Keratinocyte (primary cell): ENCODE measurements at regions not wholly inside any gene's neighbourhood (a gene's known extent, or its start where the extent isn't known, plus 50 kb on each side); places are given as distances from the start of the nearest gene placed in this dataset.
"Not testable (repeated sequence)": the region's sequence is repeated elsewhere in the genome, so short reads cannot be mapped to it uniquely, and the experiment has no call there.

Experiments used
- DNase-seq: peaks from one replicate; pipeline ENCODE4 v3.0.0-alpha.2; 2011; ENCODE audit warnings: low read depth, missing footprints, low spot score
- FAIRE-seq: peaks from 2 replicates; lab custom pipeline; 2011; peaks lifted over from hg19 to GRCh38; lab: Jason Lieb, UNC
- H2AFZ ChIP-seq: 2 replicates; pipeline ENCODE4 v1.6.0; 2012; ENCODE audit warnings: low read length, control low read depth, inconsistent platforms; ENCODE audit not compliant: control insufficient read depth
- H3K27ac ChIP-seq: 2 replicates; pipeline ENCODE4 v1.5.1; 2011; ENCODE audit warnings: low read length; ENCODE audit not compliant: control insufficient read depth, insufficient read depth
- H3K27me3 ChIP-seq: 3 replicates; pipeline ENCODE4 v1.6.0; 2011; ENCODE audit warnings: low read length; ENCODE audit not compliant: control insufficient read depth, insufficient read depth; ENCODE audit errors: extremely low read depth
- H3K36me3 ChIP-seq, 2 experiments: 2 replicates in 1 of 2; 3 replicates in 1 of 2; pipeline ENCODE4 v1.5.1; 2011; ENCODE audit warnings: low read length in 2 of 2, mild to moderate bottlenecking in 1 of 2; ENCODE audit not compliant: control insufficient read depth in 2 of 2, insufficient read depth in 2 of 2; ENCODE audit errors: extremely low read depth in 1 of 2
- H3K4me1 ChIP-seq: 3 replicates; pipeline ENCODE4 v1.5.1; 2011; ENCODE audit warnings: low read length; ENCODE audit not compliant: control insufficient read depth, insufficient read depth; ENCODE audit errors: extremely low read depth
- H3K4me2 ChIP-seq: 3 replicates; pipeline ENCODE4 v1.6.0; 2011; ENCODE audit warnings: low read depth, low read length; ENCODE audit not compliant: control insufficient read depth, insufficient read depth; ENCODE audit errors: extremely low read depth
- H3K4me3 ChIP-seq, 3 experiments: fragments of 200-600 bp in 1 of 3; sonication (generic) in 1 of 3; 2 replicates in 2 of 3; 3 replicates in 1 of 3; pipeline ENCODE4 v1.5.1; 2011 to 2016; ENCODE audit warnings: low read length in 3 of 3, mild to moderate bottlenecking in 3 of 3, control low read depth in 2 of 3, inconsistent platforms in 1 of 3, low read depth in 1 of 3, mixed read lengths in 1 of 3, mixed run types in 1 of 3, moderate library complexity in 1 of 3; ENCODE audit not compliant: control insufficient read depth in 2 of 3, insufficient read depth in 2 of 3; ENCODE audit errors: extremely low read depth in 1 of 3
- H3K79me2 ChIP-seq: 2 replicates; pipeline ENCODE4 v1.6.0; 2012; ENCODE audit warnings: low read length; ENCODE audit not compliant: control insufficient read depth, insufficient read depth
- H3K9ac ChIP-seq: 3 replicates; pipeline ENCODE4 v1.6.0; 2011; ENCODE audit warnings: low read length; ENCODE audit not compliant: control insufficient read depth, insufficient read depth; ENCODE audit errors: extremely low read depth
- H3K9me1 ChIP-seq: 3 replicates; pipeline ENCODE4 v1.6.0; 2011; ENCODE audit warnings: low read length; ENCODE audit not compliant: control insufficient read depth, insufficient read depth; ENCODE audit errors: extremely low read depth
- H3K9me3 ChIP-seq: 2 replicates; pipeline ENCODE4 v1.5.1; 2012; ENCODE audit warnings: low read depth, low read length; ENCODE audit not compliant: control insufficient read depth
- H4K20me1 ChIP-seq: 3 replicates; pipeline ENCODE4 v1.6.0; 2011; ENCODE audit warnings: low read length; ENCODE audit not compliant: control insufficient read depth, insufficient read depth; ENCODE audit errors: extremely low read depth
- EZH2 ChIP-seq: IDR thresholded peaks from one replicate; pipeline ENCODE4 v1.6.1; 2012; ENCODE audit warnings: inconsistent platforms, mild to moderate bottlenecking, low read length, moderate library complexity
- dilution Hi-C: fragments of 300-500 bp; cut with MboI; formaldehyde crosslinking; loops from one replicate; pipeline ENCODE4 v1.7.0; 2020; ENCODE audit warnings: low sequenced_read_pairs; ENCODE audit not compliant: extremely low pct_ligation_motif_present
- TF ChIP-seq, protein P1 (sequence below), 3 experiments: IDR thresholded peaks in 1 of 3; conservative IDR thresholded peaks in 1 of 3; optimal IDR thresholded peaks in 1 of 3; 2 replicates in 2 of 3; 3 replicates in 1 of 3; pipeline versions ENCODE3 to v1.5.1; 2011; ENCODE audit warnings: low read length in 3 of 3, mild to moderate bottlenecking in 3 of 3, moderate library complexity in 2 of 3, control low read depth in 1 of 3, inconsistent platforms in 1 of 3; ENCODE audit not compliant: insufficient read depth in 2 of 3; ENCODE audit errors: extremely low read depth in 1 of 3

- H3K79me2 ChIP-seq: no peaks in the 10 kb centered on the region
- no peaks in the 10 kb centered on the region for H3K27me3 ChIP-seq
- H3K36me3 ChIP-seq: no peaks in the 10 kb centered on the region
- no peaks in the 10 kb centered on the region for H3K9me3 ChIP-seq
- FAIRE-seq (no peak), DNase-seq (no peak)
- no peak overlapping the region for H2AFZ ChIP-seq
- no peak overlapping the region for H3K9ac ChIP-seq
- TF ChIP-seq, protein P1, sequence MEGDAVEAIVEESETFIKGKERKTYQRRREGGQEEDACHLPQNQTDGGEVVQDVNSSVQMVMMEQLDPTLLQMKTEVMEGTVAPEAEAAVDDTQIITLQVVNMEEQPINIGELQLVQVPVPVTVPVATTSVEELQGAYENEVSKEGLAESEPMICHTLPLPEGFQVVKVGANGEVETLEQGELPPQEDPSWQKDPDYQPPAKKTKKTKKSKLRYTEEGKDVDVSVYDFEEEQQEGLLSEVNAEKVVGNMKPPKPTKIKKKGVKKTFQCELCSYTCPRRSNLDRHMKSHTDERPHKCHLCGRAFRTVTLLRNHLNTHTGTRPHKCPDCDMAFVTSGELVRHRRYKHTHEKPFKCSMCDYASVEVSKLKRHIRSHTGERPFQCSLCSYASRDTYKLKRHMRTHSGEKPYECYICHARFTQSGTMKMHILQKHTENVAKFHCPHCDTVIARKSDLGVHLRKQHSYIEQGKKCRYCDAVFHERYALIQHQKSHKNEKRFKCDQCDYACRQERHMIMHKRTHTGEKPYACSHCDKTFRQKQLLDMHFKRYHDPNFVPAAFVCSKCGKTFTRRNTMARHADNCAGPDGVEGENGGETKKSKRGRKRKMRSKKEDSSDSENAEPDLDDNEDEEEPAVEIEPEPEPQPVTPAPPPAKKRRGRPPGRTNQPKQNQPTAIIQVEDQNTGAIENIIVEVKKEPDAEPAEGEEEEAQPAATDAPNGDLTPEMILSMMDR (optimal IDR thresholded peaks at IDR 0.05 in 1 of 3, IDR thresholded peaks at IDR 0.05 in 1 of 3, conservative IDR thresholded peaks at IDR 0.05 in 1 of 3; ENCODE audit: extremely low read depth in 1 of 3, insufficient read depth in 2 of 3, low read length in 3 of 3): no peak
- TF ChIP-seq EZH2: no peak
- no peak overlapping the region for H3K4me3 ChIP-seq
- no peak overlapping the region for H3K27ac ChIP-seq
- no peak overlapping the region for H3K4me2 ChIP-seq
- H3K4me1 ChIP-seq: no peaks in the 10 kb centered on the region
- H4K20me1 ChIP-seq: no peaks in the 10 kb centered on the region
- H3K9me1 ChIP-seq: no peaks in the 10 kb centered on the region
- dilution Hi-C loops: no loop called here
These were observed 2712.2 kb upstream of the PCDH20 start for GRCh38 chr13:64127856-64128255.

- Histone ChIP-seq H3K27me3 (no peaks in the 10 kb centered on the region), H3K79me2 (no peaks in the 10 kb centered on the region), H4K20me1 (no peaks in the 10 kb centered on the region), H3K9ac (no peak overlapping the region), H3K4me3 (no peak overlapping the region), H3K4me1 (no peaks in the 10 kb centered on the region), H3K36me3 (no peaks in the 10 kb centered on the region), H2AFZ (no peak overlapping the region), H3K4me2 (no peak overlapping the region), H3K9me3 (no peaks in the 10 kb centered on the region), H3K9me1 (no peaks in the 10 kb centered on the region), H3K27ac (no peak overlapping the region)
- dilution Hi-C loops: no loop called here
- no peak for DNase-seq
- FAIRE-seq: no peak
- TF ChIP-seq, protein P1 (optimal IDR thresholded peaks at IDR 0.05 in 1 of 3, IDR thresholded peaks at IDR 0.05 in 1 of 3, conservative IDR thresholded peaks at IDR 0.05 in 1 of 3; ENCODE audit: extremely low read depth in 1 of 3, insufficient read depth in 2 of 3, low read length in 3 of 3): no peak
These were observed 2711.5 kb upstream of the PCDH20 start for GRCh38 chr13:64127192-64127591.

DNA sequence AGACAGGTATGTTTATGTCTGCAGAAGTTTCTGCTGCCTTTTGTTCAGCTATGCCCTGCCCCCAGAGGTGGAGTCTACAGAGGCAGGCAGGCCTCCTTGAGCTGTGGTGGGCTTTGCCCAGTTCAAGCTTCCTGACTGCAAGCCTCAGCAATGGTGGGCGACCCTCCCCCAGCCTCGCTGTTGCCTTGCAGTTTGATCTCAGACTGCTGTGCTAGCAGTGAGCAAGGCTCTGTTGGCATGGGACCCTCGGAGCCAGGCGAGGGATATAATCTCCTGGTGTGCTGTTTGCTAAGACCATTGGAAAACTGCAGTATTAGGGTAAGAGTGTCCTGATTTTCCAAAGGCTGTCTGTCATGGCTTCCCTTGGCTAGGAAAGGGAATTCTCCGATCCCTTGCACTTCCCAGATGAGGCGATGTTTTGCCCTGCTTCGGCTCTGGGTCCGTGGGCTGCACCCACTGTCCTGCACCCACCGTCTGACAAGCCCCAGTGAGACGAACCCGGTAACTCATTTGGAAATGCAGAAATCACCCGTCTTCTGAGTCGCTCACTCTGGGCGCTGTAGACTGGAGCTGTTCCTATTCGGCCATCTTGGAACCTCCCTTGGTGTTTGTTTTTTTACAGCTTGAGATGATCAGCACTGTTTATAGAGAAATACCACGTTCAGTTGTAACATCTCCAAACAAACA, 2705.5 kb upstream of the PCDH20 start:
- H3K9me1 ChIP-seq, H3K9me3 ChIP-seq, H3K36me3 ChIP-seq, H4K20me1 ChIP-seq, dilution Hi-C loops, H3K79me2 ChIP-seq, H3K9ac ChIP-seq, H3K27me3 ChIP-seq, H3K4me3 ChIP-seq, H3K4me1 ChIP-seq, H2AFZ ChIP-seq, H3K27ac ChIP-seq, H3K4me2 ChIP-seq, FAIRE-seq, DNase-seq: not testable (repeated sequence)
